Psoas muscle (tissue), 7 donors: ENCODE measurements at regions not wholly inside any gene's neighbourhood (a gene's known extent, or its start where the extent isn't known, plus 50 kb on each side); places are given as distances from the start of the nearest gene placed in this dataset.
"Not testable (repeated sequence)": the region's sequence is repeated elsewhere in the genome, so short reads cannot be mapped to it uniquely, and the experiment has no call there.

Experiments used
- ATAC-seq, 4 donors: fragments of 200-7000 bp; cut with Tn5 transposase; one replicate each; pipeline ENCODE4 v1.9.1; 2020; ENCODE audit warnings: moderate library complexity in 3 of 4, mild to moderate bottlenecking in 2 of 4
- DNase-seq, 2 donors: peaks; one replicate each; pipeline ENCODE4 v3.0.0-alpha.2; 2020
- H3K27ac ChIP-seq: fragments of 200-600 bp; one replicate; pipeline ENCODE4 v1.8.0; 2022
- H3K27me3 ChIP-seq, 3 donors: fragments of 200-600 bp in 1 of 3; one replicate each; pipeline versions ENCODE4 v1.6.1 to v1.8.0; 2013 to 2022; ENCODE audit warnings: low read length in 2 of 3, mild to moderate bottlenecking in 2 of 3, moderate library complexity in 1 of 3; ENCODE audit not compliant: insufficient read depth in 3 of 3
- H3K36me3 ChIP-seq, 2 donors: fragments of 200-600 bp in 1 of 2; one replicate each; pipeline versions ENCODE4 v1.6.1 to v1.8.0; 2013 to 2022; ENCODE audit warnings: low read depth in 1 of 2, mild to moderate bottlenecking in 1 of 2, moderate library complexity in 1 of 2; ENCODE audit not compliant: insufficient read depth in 1 of 2
- H3K4me1 ChIP-seq: fragments of 200-600 bp; one replicate; pipeline ENCODE4 v1.8.0; 2022
- H3K4me3 ChIP-seq: fragments of 200-600 bp; one replicate; pipeline ENCODE4 v1.8.0; 2022; ENCODE audit warnings: mild to moderate bottlenecking
- H3K9me3 ChIP-seq: fragments of 200-600 bp; one replicate; pipeline ENCODE4 v1.8.0; 2022
- WGBS, 3 donors: extraction: QIAGEN DNeasy Blood & Tissue Kit; methylation state at CpG; one replicate each; pipeline versions ENCODE4 v1.1.6 to v1.1.7; 2013; 5-methylcytosine and 5-hydroxymethylcytosine counted together
- intact Hi-C, 2 donors: fragments of 100-400 bp; cut with DNase I; formaldehyde crosslinking; loops; one replicate each; pipeline versions ENCODE4 v1.11.0 to v1.14.2; 2022
- TF ChIP-seq, protein P1 (sequence below): fragments of 200-600 bp; IDR thresholded peaks from one replicate; pipeline ENCODE4 v1.8.0; 2022; ENCODE audit warnings: antibody characterized with exemption
- donor health status: healthy with polysubstance abuse.
- donor health status: DM: no; HTN: no; CAD: no; lungs with moderate emphysema.
- donor health status: Bipolar disorder and iron deficiency.
- donor health status: healthy.
- donor health status: DM: yes; HTN: yes; CAD: no.
- donor health status: DM: no; HTN: no; CAD: no.
- donor health status: DM: yes; HTN: yes; CAD: no.

DNA sequence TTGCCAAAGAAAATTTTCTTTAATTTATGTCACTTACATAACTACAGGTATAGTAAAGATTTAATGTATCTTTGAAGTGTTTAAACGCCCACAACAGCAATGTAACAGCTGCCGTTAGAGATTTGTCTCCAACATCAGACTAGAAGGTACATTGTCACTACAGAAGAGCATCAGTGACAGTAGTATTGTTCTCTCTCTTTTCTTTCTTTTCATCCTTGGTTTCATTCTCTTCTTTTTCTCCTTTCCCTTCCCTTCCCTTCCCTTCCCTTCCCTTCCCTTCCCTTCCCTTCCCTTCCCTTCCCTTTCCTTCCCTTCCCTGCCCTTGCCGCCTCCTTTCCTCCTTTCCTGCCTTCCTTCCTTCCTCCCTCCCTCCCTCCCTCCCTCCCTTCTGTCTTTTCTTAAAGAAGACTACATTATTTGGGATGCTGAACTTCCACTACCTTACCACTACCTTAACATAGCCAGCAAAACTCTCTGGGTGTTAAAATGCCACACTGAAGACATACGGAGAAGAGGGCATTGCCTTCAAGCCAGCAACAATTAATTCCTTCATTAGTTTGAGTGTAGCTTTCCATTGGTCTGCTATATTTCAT lies 663.9 kb downstream of the DOK5 start:
- H3K4me3 ChIP-seq, result no peak overlapping the region

DNA sequence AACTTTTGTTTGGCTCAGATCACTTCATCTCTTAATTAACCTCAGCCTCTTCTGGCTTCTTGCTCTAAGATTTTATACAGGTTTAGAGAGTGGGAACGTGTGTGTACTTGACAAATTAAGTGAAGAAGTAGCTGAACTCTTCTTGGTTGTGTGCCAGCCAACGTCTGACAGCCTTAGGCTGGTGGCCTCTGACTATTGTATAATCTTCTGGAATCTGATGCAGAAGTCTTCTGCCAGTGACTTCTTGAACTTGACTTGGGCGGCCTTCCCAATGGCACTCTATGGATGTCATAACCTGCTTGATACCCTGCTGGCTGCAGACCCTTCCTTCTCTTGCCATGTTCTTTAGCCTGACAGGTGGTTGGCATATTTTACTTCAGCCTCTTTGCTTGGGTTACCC lies 660.5 kb downstream of the DOK5 start:
- no peak for DNase-seq
- TF ChIP-seq, protein P1, sequence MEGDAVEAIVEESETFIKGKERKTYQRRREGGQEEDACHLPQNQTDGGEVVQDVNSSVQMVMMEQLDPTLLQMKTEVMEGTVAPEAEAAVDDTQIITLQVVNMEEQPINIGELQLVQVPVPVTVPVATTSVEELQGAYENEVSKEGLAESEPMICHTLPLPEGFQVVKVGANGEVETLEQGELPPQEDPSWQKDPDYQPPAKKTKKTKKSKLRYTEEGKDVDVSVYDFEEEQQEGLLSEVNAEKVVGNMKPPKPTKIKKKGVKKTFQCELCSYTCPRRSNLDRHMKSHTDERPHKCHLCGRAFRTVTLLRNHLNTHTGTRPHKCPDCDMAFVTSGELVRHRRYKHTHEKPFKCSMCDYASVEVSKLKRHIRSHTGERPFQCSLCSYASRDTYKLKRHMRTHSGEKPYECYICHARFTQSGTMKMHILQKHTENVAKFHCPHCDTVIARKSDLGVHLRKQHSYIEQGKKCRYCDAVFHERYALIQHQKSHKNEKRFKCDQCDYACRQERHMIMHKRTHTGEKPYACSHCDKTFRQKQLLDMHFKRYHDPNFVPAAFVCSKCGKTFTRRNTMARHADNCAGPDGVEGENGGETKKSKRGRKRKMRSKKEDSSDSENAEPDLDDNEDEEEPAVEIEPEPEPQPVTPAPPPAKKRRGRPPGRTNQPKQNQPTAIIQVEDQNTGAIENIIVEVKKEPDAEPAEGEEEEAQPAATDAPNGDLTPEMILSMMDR, result no peak
- Histone ChIP-seq H3K4me1 (no peaks in the 10 kb centered on the region), H3K27me3 (no peaks in the 10 kb centered on the region), H3K4me3 (no peak overlapping the region), H3K9me3 (no peaks in the 10 kb centered on the region), H3K27ac (no peak overlapping the region), H3K36me3 (no peaks in the 10 kb centered on the region)
- 13 to 25% (median 22%) methylated on average over 3 of the region's 3 CpGs for WGBS, 3 donors
- peak in 1 of 4 donors; percentile 29 for ATAC-seq
- intact Hi-C loops, result no loop called here

More for the DNA sequence above, 663.9 kb downstream of the DOK5 start:
- no peaks in the 10 kb centered on the region for H3K36me3 ChIP-seq
- H3K9me3 ChIP-seq, result no peaks in the 10 kb centered on the region
- DNase-seq (no peak), ATAC-seq (no peak)
- 84 to 92% (median 84%) methylated on average over 3 of the region's 4 CpGs for WGBS, 3 donors
- H3K27ac ChIP-seq, result no peak overlapping the region
- intact Hi-C loops, result no loop called here
- TF ChIP-seq, protein P1, result no peak
- H3K4me1 ChIP-seq, result no peaks in the 10 kb centered on the region
- H3K27me3 ChIP-seq, result no peaks in the 10 kb centered on the region

DNA sequence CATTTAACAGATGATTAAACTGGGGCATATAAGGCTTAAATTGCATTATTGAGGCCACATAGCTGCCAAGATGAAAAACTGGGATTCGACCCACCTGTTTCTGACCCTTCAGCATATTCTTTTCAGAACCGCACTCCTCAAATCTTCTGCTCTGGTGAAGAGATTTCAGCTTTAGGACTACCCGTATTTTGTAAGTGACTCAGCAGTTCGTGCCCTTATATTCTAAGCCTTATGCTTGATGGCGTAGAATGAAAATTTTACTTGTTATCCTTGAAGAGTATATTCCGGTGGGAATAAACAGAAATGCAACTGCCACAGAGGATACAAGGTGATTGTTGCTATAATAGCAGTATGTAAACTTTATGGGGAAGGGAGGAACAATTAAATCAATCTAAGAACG lies 657.1 kb downstream of the DOK5 start:
- 82 to 87% (median 84%) methylated on average over 7 of the region's 7 CpGs for WGBS, 3 donors
- TF ChIP-seq, protein P1, result no peak
- H3K36me3 ChIP-seq, result no peaks in the 10 kb centered on the region
- ATAC-seq (no peak), DNase-seq (no peak)
- H3K4me1 ChIP-seq, result no peaks in the 10 kb centered on the region
- H3K27ac ChIP-seq, result no peak overlapping the region
- no peaks in the 10 kb centered on the region for H3K27me3 ChIP-seq
- H3K4me3 ChIP-seq, result no peak overlapping the region
- no peaks in the 10 kb centered on the region for H3K9me3 ChIP-seq
- intact Hi-C loops, result no loop called here

DNA sequence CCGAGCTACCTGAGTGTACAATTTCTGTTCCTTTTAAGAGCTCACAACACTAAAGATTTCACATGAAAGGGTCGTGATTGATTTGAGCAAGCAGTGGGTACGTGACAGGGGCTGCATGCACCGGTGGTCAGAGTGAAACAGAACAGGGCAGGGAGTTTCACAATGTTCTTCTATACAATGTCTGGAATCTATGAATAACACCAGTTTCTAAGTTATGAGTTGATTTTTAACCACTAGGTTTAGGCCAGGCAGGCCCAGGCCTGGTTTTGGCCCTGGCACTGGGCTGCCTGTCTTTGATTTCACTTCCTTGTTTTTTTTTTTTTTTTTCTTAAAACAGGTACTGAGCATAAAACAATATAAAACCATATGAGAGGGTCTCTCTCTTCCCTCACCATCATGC lies 642.2 kb downstream of the DOK5 start:
- H3K27ac ChIP-seq, intact Hi-C loops, H3K4me3 ChIP-seq, H3K27me3 ChIP-seq, ATAC-seq, H3K9me3 ChIP-seq, DNase-seq, H3K36me3 ChIP-seq, H3K4me1 ChIP-seq: not testable (repeated sequence)
- WGBS, 3 donors, result 87 to 92% (median 88%) methylated on average over 4 of the region's 4 CpGs

DNA sequence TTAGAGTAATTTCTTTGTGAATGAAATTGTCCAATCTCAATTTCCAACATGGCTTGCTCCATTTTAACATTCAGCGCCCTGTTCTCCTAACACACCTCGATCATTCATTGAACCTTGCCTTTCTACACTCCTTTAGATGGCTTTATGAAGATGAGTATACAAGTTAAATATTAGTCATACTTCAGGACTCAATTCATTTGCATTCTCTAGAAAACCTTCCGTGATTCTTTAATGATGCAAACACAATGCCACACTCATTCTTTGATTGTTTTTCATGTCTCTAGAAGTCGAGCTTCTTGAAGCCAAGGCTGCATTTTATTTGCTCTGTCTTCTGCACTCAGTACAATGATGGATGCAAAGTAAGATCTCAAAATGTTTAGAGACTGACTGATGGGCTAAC lies 641.2 kb downstream of the DOK5 start:
- H3K4me1 ChIP-seq, result no peaks in the 10 kb centered on the region
- H3K4me3 ChIP-seq, result no peak overlapping the region
- no peak overlapping the region for H3K27ac ChIP-seq
- intact Hi-C loops, result no loop called here
- WGBS, 3 donors, result 85 to 89% (median 86%) methylated on average over 4 of the region's 4 CpGs
- TF ChIP-seq, protein P1, result no peak
- DNase-seq (no peak), ATAC-seq (no peak)
- no peaks in the 10 kb centered on the region for H3K9me3 ChIP-seq
- H3K27me3 ChIP-seq, result no peaks in the 10 kb centered on the region
- no peaks in the 10 kb centered on the region for H3K36me3 ChIP-seq
